CD4-positive, alpha-beta T cell treated with Interferon alpha-2 for 1 hour (primary cell): ENCODE measurements at regions not wholly inside any gene's neighbourhood (a gene's known extent, or its start where the extent isn't known, plus 50 kb on each side); places are given as distances from the start of the nearest gene placed in this dataset.
A peak's percentile ranks its signal among the peaks of the same experiment; 100 is the strongest.

Source experiments
- DNase-seq, 2 donors: peaks; one replicate each; pipeline ENCODE4 v3.0.0-alpha.2; 2020 to 2022

- no peak for DNase-seq
Measured at GRCh38 chr7:130881091-130881798, 147.2 kb upstream of the KLF14 start.

- no peak for DNase-seq
Measured at GRCh38 chr7:130881799-130882141, 147.8 kb upstream of the KLF14 start.

DNA sequence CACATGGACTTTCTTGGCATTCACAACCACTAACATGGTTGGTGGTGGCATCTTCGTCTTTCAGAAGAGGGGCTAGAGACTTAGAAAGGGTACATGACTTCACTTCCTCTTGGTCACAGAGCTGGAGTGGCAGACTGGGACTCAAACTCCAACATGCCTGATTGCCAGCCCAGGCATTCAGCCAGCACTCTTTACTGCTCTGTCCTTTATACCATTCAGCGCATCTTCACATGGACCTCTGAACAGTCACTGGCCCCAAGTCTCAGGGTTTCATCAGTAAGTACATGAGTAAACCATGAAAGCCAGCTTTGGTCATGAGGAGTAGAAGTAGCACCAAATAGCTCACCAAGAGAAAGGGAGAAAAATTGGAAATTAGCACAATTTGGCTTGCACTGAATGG is 148.4 kb upstream of the KLF14 start:
- DNase-seq: no peak

DNA sequence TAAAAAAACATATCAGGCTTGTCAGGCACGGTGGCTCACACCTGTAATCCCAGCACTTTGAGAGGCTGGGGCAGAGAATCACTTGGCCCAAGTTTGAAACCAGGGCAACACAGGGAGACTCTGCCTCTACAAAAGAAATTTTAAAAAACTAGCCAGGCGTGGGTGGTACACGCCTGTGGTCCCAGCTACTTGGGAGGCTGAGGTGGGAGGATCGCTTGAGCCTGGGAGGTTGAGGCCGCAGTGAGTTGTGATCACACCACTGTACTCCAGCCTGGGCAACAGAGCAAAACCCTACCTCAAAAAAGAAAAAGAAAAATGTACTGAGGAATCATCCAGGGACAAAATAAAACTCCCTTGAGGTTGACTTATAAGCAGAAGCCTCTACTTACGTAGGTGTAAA is 149.9 kb upstream of the KLF14 start:
- no peak for DNase-seq

DNA sequence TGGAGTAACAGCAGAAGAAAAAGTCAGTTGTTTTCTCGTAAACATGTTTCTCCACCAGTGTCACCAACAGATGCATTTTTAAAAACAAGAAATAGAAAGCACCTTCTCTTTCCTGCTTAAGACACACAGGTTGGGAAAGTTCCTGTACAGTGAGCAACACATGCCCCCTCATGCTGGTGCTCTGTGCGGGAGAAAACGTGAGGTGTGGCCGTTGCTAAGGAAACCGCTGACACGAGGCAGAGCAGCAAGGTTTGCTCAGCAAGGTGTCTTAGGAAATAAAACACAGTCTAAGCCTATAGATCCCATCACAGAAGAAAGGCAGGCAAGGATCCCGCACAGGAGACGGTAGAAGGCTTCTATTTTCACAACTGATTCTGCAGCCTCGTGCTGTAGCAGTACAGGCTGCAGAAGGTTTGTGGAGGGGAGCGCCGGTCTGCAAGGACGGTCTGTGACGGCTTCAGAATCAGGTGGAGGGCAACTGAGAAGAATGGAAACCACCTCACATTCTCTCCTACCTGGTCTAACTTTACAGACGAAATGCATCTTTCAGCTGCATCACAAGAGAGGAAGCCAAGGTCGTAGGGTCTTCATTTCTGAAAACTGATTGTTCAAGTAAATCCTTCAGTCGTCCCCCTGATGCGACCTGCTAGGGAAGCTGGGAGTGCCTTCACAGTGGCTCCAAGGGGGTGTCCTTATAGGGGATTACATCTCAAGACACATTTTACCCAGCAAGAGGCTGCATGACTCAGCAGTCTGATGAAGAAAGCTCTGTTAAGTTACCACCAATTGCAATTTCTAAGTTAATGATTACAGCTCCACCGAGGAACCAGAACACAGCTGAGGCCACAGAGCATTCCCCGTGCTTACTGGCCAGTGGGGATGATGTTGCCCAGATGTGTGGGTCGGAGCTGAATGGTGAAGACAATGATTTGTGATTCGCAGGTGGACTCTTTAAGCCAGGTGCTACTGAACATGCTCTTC is 150.7 kb upstream of the KLF14 start:
- no peak for DNase-seq

DNA sequence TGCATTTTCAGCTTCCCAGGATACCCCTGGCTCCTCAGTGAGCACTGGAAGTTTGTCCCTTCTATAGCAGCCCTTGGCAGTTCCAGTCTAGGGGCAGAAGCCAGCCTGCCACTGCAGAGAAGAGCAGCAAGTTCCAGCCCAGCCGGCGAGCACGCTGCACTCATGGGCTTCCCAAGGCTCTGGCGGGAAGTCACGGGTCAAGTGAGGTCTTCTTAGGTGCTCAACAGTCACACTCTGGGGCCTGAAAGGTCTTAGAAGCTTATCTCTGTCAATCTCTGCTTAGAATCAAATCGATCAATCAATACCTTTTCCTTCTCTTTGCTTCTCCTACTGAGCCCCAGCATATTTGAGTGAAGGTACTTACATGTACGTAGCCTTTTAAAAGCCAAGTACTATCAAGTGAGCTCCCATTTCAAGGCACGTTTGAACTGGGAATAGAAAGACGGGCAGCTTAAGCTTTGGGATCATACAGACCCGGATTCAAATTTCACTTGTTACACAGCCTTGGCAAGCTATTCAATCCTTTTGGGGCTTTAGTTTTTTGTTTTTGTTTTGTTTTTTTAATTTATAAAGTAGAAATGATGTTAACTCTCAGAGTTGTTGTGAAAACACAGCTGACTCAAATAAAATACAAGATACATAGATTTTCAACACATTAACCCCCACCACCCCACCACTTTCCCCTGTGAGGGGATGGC is 152.6 kb upstream of the KLF14 start:
- DNase-seq: no peak

- DNase-seq: no peak
Measured at GRCh38 chr7:130887182-130887956, 153.4 kb upstream of the KLF14 start.

DNA sequence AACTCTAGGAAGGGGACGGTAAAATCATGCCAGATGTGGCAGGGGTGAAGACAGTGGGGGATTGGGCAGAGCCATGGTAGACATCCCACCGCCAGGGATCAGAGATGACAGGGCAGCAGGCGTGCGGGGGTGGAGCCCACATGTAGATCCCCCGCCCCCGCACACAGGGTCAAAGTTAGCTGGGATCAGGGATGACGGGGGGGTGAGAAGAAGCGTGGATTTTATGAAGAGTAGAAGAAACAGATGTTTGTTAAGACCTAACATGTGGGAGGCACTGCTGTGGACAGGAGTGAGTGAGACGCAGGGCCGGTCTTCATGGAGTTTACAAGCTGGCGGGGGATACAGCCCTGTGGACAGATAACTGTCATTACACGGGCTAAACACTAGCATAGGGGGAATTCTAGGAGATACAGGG is 154.0 kb upstream of the KLF14 start:
- no peak for DNase-seq

DNA sequence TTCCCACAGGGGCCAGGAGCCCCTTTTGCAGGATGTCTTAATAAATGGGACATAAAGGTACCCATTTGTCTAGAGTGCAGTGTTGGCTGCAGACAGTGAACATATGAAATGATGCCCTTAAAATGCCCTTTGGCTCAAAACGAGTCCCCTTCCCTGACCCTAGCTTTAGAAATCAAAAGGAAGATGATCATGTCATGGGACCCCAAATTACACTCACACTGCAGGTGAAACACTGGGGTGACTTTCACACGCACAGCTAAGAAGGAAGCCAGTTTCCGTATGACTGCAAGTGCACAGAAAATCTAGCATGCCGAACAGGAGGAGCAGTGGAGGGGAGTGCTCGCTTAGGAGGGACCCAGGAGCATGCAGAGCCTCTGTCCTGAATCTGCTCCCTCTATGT is 154.5 kb upstream of the KLF14 start:
- no peak for DNase-seq

DNA sequence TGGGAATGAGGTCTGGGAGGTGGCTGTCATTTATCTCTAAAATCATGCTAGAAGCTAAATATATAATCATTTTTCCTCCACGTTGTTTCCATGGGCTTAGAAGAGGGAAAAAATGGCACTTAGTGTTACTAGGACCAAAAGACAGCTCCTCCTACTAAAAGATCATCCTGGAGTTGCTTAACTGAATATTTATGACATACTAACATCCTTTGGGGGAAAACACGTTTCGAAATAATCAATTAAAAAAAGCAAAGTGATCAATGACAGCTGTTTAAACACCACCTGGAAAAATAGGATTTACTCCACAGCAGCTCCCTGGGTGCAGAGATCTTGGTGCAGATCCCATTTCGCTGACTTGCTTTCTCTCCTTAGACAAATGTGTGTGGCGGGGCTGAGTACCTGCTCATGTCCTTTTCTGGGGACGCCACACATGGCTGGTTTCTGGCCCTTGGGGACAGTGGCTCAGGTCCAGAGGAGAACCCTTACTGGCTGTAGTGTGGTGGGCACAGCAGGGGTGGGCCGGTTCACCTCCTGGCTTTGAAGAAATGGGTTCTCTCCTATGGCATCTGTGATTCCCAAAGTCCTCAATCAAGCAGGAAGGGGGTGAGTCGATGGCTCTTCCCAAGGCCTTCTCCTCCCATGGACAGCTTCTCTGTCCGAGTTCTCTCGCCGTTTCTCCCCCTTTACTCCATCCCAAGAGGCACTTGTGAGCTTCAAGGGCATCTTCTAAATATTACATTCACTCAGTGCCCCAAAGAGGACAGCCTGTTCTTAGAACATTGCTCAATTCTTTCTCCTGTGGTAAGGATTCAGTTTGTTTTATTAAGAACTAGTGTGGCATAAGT is 156.4 kb upstream of the KLF14 start:
- DNase-seq: no peak

GRCh38 chr7:130891254-130892094 is 157.5 kb upstream of the KLF14 start:
- DNase-seq: no peak

DNA sequence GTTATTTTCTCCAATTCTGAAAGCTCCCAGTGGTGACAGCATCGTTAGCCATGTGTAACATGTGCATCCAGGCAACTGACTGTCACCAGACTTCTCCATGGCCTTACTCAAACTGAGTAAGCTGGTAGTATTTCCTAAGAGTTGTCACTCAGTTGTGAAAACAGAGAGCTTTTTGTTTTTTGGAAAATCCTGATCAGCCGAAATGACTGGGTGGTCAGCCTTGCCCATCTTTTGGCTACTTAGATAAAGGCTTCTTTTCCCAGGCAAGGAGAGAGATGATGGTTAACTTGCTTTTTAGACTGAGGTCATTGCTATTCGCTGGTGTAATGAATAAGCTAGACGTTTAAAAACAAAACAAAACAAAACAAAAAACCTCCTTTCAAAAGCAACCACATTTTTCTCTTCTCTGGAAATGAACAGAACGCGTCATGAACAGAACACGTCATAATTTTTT is 159.5 kb upstream of the KLF14 start:
- DNase-seq: peak in 1 of 2 donors; percentile 43

- DNase-seq: no peak
Measured at GRCh38 chr7:130894146-130894908, 160.3 kb upstream of the KLF14 start.

DNA sequence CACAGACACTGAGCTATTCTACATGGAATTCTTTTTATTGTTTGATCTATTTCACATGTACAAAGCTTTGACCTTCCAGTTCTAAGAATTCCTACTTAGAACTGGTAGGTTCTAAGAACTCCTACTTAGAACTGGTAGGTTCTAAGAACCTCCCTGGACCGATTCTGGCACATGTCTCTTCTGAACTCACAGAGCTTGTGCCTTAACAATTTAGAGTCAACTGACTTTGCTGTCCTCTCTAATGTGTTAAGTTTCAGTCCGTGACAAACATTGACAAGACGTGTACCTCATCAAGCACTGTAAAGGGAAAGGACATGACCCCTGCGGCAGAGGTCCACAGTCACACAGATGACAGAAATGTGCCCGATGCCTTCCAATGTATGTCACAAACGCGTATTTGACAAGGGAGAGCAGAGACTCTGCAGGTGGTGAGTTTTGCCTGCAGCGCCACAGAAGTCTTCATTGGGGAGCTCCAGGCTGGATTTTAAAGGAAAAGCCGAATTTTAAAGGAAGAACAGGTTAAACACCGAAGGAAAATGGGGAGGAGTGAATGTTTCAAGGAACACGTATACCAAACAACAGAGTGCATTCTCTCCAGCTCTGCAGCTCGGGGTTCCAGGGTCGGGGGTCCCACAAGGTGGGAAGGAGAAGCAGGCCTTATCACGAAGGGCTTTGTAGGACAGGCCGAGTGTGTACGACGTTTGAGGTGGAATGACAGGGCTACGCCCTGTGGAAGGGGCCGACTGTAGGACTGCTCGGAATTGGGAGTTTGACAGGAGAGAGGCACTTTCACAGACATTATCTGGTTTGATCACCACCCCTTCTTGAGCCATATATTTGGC is 161.1 kb upstream of the KLF14 start:
- no peak for DNase-seq

DNA sequence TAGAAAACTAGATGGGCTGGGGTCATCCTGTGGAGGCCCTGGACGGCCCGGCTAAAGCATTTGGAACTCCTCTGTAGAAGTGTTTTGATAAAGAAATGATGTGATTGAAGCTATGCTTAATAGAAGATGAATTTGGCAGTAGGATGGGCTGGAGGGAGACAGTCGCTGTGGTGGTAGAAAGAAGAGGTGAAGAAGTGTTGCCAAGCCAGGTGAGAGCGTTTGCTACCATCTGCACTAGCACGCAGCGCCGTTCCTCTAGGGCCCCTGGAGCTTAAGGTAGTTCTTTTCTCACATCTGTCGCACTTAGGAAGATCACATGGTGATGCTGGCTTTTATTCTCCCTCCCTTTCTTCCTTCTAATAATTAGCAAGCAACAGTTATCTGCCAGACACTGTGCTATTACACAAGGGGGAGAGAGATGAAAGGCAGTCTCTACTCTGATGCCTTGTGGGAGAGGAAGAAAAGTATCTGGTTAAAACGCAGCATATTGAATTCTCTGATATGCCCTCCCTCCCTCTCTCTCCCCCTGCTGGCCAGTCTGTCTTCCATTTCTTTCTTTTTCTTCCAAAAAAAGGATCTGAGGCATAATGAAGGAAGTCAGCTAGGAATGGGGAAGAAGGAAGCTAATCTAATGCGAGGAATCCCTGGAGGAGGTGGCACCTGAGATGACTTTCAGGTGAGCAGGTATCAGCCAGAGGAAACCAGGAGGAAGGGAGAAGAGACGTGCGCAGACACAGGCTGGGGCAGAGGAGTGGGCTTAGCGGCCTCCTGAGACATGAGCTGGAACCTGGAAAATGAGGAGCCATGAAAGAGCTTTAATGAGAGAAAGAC is 162.3 kb upstream of the KLF14 start:
- DNase-seq: no peak

- peak; percentile 79 to 84 for DNase-seq
Measured at GRCh38 chr7:130896898-130897514, 163.0 kb upstream of the KLF14 start.
